Loucy (cell line): ENCODE measurements at regions not wholly inside any gene's neighbourhood (a gene's known extent, or its start where the extent isn't known, plus 50 kb on each side); places are given as distances from the start of the nearest gene placed in this dataset.

ENCODE experiments used
- H2AFZ ChIP-seq: fragments of 200-600 bp; sonication (generic); 2 replicates; pipeline ENCODE4 v1.6.0; 2016; ENCODE audit warnings: antibody characterized with exemption, mild to moderate bottlenecking, low read length, moderate library complexity
- H3F3A ChIP-seq: fragments of 200-600 bp; 2 replicates; pipeline ENCODE4 v1.6.0; 2016; ENCODE audit warnings: antibody characterized with exemption, low read depth, mild to moderate bottlenecking
- H3K27me3 ChIP-seq: fragments of 200-600 bp; sonication (generic); 2 replicates; pipeline ENCODE4 v1.6.1; 2014; ENCODE audit warnings: low read length, mild to moderate bottlenecking; ENCODE audit not compliant: insufficient read depth, poor library complexity, severe bottlenecking
- H3K36me3 ChIP-seq: fragments of 200-600 bp; sonication (generic); 2 replicates; pipeline ENCODE4 v1.6.1; 2016; ENCODE audit warnings: low read length; ENCODE audit not compliant: insufficient read depth
- H3K4me1 ChIP-seq: fragments of 200-600 bp; sonication (generic); 2 replicates; pipeline ENCODE4 v1.5.1; 2014; ENCODE audit warnings: low read length, mild to moderate bottlenecking; ENCODE audit not compliant: insufficient read depth, poor library complexity, severe bottlenecking
- H3K4me2 ChIP-seq: fragments of 200-600 bp; sonication (generic); 2 replicates; pipeline ENCODE4 v1.6.0; 2014; ENCODE audit warnings: antibody characterized with exemption, low read length, low read depth, mild to moderate bottlenecking; ENCODE audit not compliant: poor library complexity, severe bottlenecking
- H3K4me3 ChIP-seq: fragments of 200-600 bp; sonication (generic); 2 replicates; pipeline ENCODE4 v1.5.1; 2014; ENCODE audit warnings: low read length, mild to moderate bottlenecking, mixed read lengths; ENCODE audit not compliant: poor library complexity, severe bottlenecking
- H3K79me2 ChIP-seq: fragments of 200-600 bp; sonication (generic); 2 replicates; pipeline ENCODE4 v1.6.1; 2014; ENCODE audit warnings: low read length; ENCODE audit not compliant: insufficient read depth
- H3K9ac ChIP-seq: fragments of 200-600 bp; sonication (generic); 2 replicates; pipeline ENCODE4 v1.6.0; 2014; ENCODE audit warnings: mild to moderate bottlenecking, low read depth, low read length, moderate library complexity; ENCODE audit not compliant: poor library complexity, severe bottlenecking
- H3K9me2 ChIP-seq: fragments of 200-600 bp; sonication (generic); replicated peaks from 2 replicates; pipeline ENCODE4 v1.6.1; 2016; ENCODE audit warnings: low read depth, low read length, mixed read lengths
- H3K9me3 ChIP-seq: fragments of 200-600 bp; sonication (generic); 2 replicates; pipeline ENCODE4 v1.6.1; 2014; ENCODE audit warnings: mild to moderate bottlenecking, antibody characterized with exemption, low read length, low read depth; ENCODE audit not compliant: insufficient read depth
- H4K20me1 ChIP-seq: fragments of 200-600 bp; sonication (generic); 2 replicates; pipeline ENCODE4 v1.6.0; 2014; ENCODE audit warnings: antibody characterized with exemption, low read length, mild to moderate bottlenecking; ENCODE audit not compliant: insufficient read depth, poor library complexity, severe bottlenecking
- EZH2phosphoT487 ChIP-seq: fragments of 200-600 bp; IDR thresholded peaks from 2 replicates; pipeline ENCODE4 v1.6.1; 2018; ENCODE audit warnings: antibody characterized with exemption, mild to moderate bottlenecking, moderate library complexity, borderline replicate concordance
- TF ChIP-seq, protein P1 (sequence below): fragments of 200-600 bp; sonication (generic); conservative IDR thresholded peaks from 2 replicates; pipeline ENCODE4 v1.5.1; 2014; ENCODE audit warnings: mild to moderate bottlenecking, antibody characterized with exemption, low read length

- no peaks in the 10 kb centered on the region for H3K36me3 ChIP-seq
- no peaks in the 10 kb centered on the region for H3F3A ChIP-seq
- H3K4me1 ChIP-seq = no peaks in the 10 kb centered on the region
- no peaks in the 10 kb centered on the region for H3K9me3 ChIP-seq
- no peak overlapping the region for H3K4me3 ChIP-seq
- H3K9me2 ChIP-seq = no peaks in the 10 kb centered on the region
- H2AFZ ChIP-seq = no peak overlapping the region
- TF ChIP-seq, protein P1, sequence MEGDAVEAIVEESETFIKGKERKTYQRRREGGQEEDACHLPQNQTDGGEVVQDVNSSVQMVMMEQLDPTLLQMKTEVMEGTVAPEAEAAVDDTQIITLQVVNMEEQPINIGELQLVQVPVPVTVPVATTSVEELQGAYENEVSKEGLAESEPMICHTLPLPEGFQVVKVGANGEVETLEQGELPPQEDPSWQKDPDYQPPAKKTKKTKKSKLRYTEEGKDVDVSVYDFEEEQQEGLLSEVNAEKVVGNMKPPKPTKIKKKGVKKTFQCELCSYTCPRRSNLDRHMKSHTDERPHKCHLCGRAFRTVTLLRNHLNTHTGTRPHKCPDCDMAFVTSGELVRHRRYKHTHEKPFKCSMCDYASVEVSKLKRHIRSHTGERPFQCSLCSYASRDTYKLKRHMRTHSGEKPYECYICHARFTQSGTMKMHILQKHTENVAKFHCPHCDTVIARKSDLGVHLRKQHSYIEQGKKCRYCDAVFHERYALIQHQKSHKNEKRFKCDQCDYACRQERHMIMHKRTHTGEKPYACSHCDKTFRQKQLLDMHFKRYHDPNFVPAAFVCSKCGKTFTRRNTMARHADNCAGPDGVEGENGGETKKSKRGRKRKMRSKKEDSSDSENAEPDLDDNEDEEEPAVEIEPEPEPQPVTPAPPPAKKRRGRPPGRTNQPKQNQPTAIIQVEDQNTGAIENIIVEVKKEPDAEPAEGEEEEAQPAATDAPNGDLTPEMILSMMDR = no peak
- TF ChIP-seq EZH2phosphoT487 = no peak
- H4K20me1 ChIP-seq = no peaks in the 10 kb centered on the region
- H3K9ac ChIP-seq = no peak overlapping the region
- H3K4me2 ChIP-seq = no peak overlapping the region
- no peaks in the 10 kb centered on the region for H3K27me3 ChIP-seq
- H3K79me2 ChIP-seq = no peaks in the 10 kb centered on the region
These were observed 114.8 kb upstream of the MARCKS start for GRCh38 chr6:113742342-113742741.

- Histone ChIP-seq H3K36me3 (no peaks in the 10 kb centered on the region), H3K4me3 (no peak overlapping the region), H3K27me3 (no peaks in the 10 kb centered on the region), H4K20me1 (no peaks in the 10 kb centered on the region), H3F3A (no peaks in the 10 kb centered on the region), H3K4me1 (no peaks in the 10 kb centered on the region), H3K9me3 (no peaks in the 10 kb centered on the region), H3K9me2 (no peaks in the 10 kb centered on the region), H3K4me2 (no peak overlapping the region), H3K9ac (no peak overlapping the region), H2AFZ (no peak overlapping the region), H3K79me2 (no peaks in the 10 kb centered on the region)
- TF ChIP-seq, protein P1 = no peak
- TF ChIP-seq EZH2phosphoT487 = no peak
These were observed 112.3 kb upstream of the MARCKS start for GRCh38 chr6:113744861-113745260.

DNA sequence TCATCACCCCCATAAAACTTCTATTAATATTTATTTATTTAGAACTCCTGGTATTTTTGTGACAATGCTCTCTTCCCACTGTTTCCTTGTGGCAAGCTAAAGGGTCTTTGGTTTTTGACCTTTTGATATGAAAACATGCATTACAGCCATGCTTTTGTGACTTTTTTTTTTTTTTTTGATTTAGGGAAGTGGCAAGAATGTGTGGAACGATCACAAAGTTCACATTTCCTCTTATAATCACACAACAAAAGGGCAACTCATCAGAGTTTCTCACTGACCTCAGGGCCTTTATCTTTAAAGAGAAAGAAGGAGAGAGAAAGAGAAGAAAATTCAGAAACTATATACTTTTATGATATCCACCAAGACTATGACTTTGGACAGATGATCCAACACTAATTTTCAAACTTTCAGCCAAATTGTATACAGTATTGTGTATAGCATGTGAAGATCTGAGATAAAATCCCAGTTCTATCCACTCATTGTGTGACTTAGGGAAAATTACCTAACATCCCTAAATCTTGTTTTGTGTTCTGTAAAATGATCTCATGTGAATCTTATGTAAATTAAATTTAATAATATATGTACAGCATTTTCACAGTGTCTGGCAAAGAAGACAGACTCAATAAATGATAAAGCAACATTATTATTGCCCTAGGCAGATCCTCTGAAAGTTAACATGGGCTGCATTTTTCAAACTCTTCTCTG lies 106.8 kb upstream of the MARCKS start:
- Histone ChIP-seq H3K36me3 (no peaks in the 10 kb centered on the region), H3K27me3 (no peaks in the 10 kb centered on the region), H3K9me3 (no peaks in the 10 kb centered on the region), H3K4me1 (no peaks in the 10 kb centered on the region), H3K9me2 (no peaks in the 10 kb centered on the region), H2AFZ (no peak overlapping the region), H4K20me1 (no peaks in the 10 kb centered on the region), H3F3A (no peaks in the 10 kb centered on the region), H3K9ac (no peak overlapping the region), H3K4me3 (no peak overlapping the region), H3K79me2 (no peaks in the 10 kb centered on the region), H3K4me2 (no peak overlapping the region)
- TF ChIP-seq EZH2phosphoT487 = no peak
- TF ChIP-seq, protein P1 = no peak
